Activated naive CD8-positive, alpha-beta T cell treated with anti-CD3 and anti-CD28 coated beads, Interleukin-2, amount 10 ng/mL, durations not matched to agents 7 days and 5 days (primary cell): ENCODE measurements at regions not wholly inside any gene's neighbourhood (a gene's known extent, or its start where the extent isn't known, plus 50 kb on each side); places are given as distances from the start of the nearest gene placed in this dataset.
A peak's percentile ranks its signal among the peaks of the same experiment; 100 is the strongest.
"Not testable (repeated sequence)": the region's sequence is repeated elsewhere in the genome, so short reads cannot be mapped to it uniquely, and the experiment has no call there.

Experiments
- ATAC-seq: fragments of 150-1000 bp; cut with Tn5 transposase; one replicate; pipeline ENCODE4 v1.10.0; 2021; ENCODE audit warnings: low read depth, moderate library complexity
- POLR2A ChIA-PET: fragments of 350-600 bp; sonication (Branson Sonifier 250); formaldehyde crosslinking; loops from one replicate; lab custom pipeline; 2021; ENCODE audit warnings: antibody characterized with exemption; lab: Charles Lee
- DNase-seq: peaks from one replicate; pipeline ENCODE4 v3.0.0; 2021
- H3K27ac Mint-ChIP-seq: one replicate; pipeline ENCODE4 v1.8.0; 2022; ENCODE audit warnings: mild to moderate bottlenecking, mixed read lengths
- H3K27me3 Mint-ChIP-seq: one replicate; pipeline ENCODE4 v1.8.0; 2022; ENCODE audit warnings: mild to moderate bottlenecking, moderate library complexity, mixed read lengths
- H3K36me3 Mint-ChIP-seq: one replicate; pipeline ENCODE4 v1.8.0; 2021; ENCODE audit warnings: mild to moderate bottlenecking, mixed read lengths
- H3K4me1 Mint-ChIP-seq: one replicate; pipeline ENCODE4 v1.8.0; 2021; ENCODE audit warnings: mixed read lengths
- H3K4me3 Mint-ChIP-seq: one replicate; pipeline ENCODE4 v1.8.0; 2022; ENCODE audit warnings: mild to moderate bottlenecking, moderate library complexity, mixed read lengths
- H3K9me3 Mint-ChIP-seq: one replicate; pipeline ENCODE4 v1.8.0; 2021; ENCODE audit warnings: mixed read lengths

- ATAC-seq (no peak), DNase-seq (no peak)
- no peaks in the 10 kb centered on the region for H3K4me1 Mint-ChIP-seq
- H3K27me3 Mint-ChIP-seq = peaks cover 11% of the 10 kb centered on the region
- H3K4me3 Mint-ChIP-seq = no peak overlapping the region
- H3K27ac Mint-ChIP-seq = no peak overlapping the region
- H3K36me3 Mint-ChIP-seq = no peaks in the 10 kb centered on the region
- no peaks in the 10 kb centered on the region for H3K9me3 Mint-ChIP-seq
- POLR2A ChIA-PET = interaction anchor here (0.5 kb wide), 1 partner anchor 367 kb away, joined by 3 read pairs; no protein-coding TSS in a partner anchor
These were observed 72.2 kb upstream of the PRMT8 start for GRCh38 chr12:3418609-3419390.

DNA sequence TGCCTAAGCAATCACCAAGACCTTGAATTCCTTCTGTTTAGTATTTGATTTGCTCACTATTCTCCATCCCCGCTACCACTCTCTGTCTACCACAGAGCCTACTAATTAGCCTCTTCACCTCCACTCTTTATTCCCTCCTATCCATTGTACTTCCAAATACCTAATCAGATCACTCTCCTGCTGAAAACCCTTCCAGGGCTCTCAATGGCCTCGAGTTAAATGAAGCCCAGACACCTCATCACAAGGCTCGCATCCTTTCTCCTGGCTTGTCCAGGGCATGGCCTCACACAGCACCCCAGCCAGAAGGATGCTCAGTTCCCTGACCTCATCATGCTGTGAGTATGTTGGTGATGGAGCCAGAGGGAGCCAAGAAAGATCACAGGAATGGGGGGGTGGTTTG, 71.4 kb upstream of the PRMT8 start:
- POLR2A ChIA-PET = interaction anchor here (0.5 kb wide), 1 partner anchor 368 kb away, joined by 3 read pairs; no protein-coding TSS in a partner anchor
- no peak for ATAC-seq
- no peaks in the 10 kb centered on the region for H3K36me3 Mint-ChIP-seq
- DNase-seq = no peak
- no peaks in the 10 kb centered on the region for H3K4me1 Mint-ChIP-seq
- no peak overlapping the region for H3K27ac Mint-ChIP-seq
- H3K27me3 Mint-ChIP-seq = peaks cover 11% of the 10 kb centered on the region
- H3K4me3 Mint-ChIP-seq = no peak overlapping the region
- no peaks in the 10 kb centered on the region for H3K9me3 Mint-ChIP-seq

DNA sequence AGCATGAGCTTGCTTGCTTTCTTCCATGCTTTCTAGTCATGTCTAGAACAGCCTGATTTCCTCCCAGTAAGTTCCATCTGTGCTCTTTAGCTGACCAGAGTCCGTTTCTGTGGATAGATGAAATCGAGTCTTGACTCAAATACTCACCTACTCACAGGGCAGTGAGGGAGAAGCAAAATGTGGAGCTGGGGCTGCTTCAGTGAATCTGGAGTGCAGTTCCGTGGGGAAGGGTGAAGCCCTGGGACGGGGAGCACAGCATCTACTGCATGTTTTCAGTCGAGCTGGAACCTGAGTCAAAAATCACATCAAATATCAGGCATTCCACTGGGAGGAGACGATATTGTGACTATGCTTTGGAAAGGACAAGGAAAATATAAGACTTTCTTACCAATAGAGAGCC, 70.3 kb upstream of the PRMT8 start:
- Mint-ChIP-seq H3K9me3 (no peaks in the 10 kb centered on the region), H3K27me3 (peaks cover 11% of the 10 kb centered on the region), H3K4me1 (no peaks in the 10 kb centered on the region), H3K4me3 (no peak overlapping the region), H3K27ac (no peak overlapping the region), H3K36me3 (no peaks in the 10 kb centered on the region)
- DNase-seq = no peak
- ATAC-seq = no peak
- POLR2A ChIA-PET = no interaction called here

- Mint-ChIP-seq H3K4me3 (no peak overlapping the region), H3K27ac (no peak overlapping the region), H3K9me3 (no peaks in the 10 kb centered on the region), H3K4me1 (no peaks in the 10 kb centered on the region), H3K27me3 (peaks cover 12% of the 10 kb centered on the region), H3K36me3 (no peaks in the 10 kb centered on the region)
- ATAC-seq (no peak), DNase-seq (no peak)
- POLR2A ChIA-PET = no interaction called here
These were observed 69.6 kb upstream of the PRMT8 start for GRCh38 chr12:3421191-3421978.

GRCh38 chr12:3424796-3425195, 66.2 kb upstream of the PRMT8 start:
- DNase-seq, ATAC-seq, H3K36me3 Mint-ChIP-seq, H3K4me3 Mint-ChIP-seq, H3K4me1 Mint-ChIP-seq, H3K9me3 Mint-ChIP-seq, POLR2A ChIA-PET, H3K27ac Mint-ChIP-seq: not testable (repeated sequence)
- peaks cover 25% of the 10 kb centered on the region for H3K27me3 Mint-ChIP-seq

DNA sequence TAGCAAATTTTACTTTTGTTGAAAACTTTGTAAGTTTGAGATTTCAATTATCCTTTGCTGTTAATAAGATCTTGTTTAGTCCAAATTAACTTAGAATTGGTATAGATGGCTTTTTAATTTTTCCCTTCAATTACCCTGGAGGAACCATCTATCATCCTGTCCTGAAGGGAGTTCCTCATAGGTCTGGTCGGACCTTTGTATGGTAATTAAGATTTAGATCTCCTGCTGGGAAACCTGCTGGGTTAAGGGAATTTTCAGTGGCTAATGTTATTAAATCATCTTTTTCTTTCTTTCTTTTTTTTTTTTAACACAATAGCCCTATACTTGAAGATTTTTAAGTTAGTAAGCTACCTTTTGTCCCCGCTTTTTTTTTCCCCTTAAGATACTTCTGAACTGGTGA, 63.0 kb upstream of the PRMT8 start:
- Mint-ChIP-seq H3K4me1 (peaks cover 11% of the 10 kb centered on the region), H3K9me3 (peaks cover 11% of the 10 kb centered on the region), H3K36me3 (peaks cover 16% of the 10 kb centered on the region), H3K27me3 (peaks cover 19% of the 10 kb centered on the region), H3K4me3 (no peak overlapping the region), H3K27ac (no peak overlapping the region)
- DNase-seq (no peak), ATAC-seq (no peak)
- POLR2A ChIA-PET = no interaction called here

- no peak for ATAC-seq
These were observed 62.4 kb upstream of the PRMT8 start for GRCh38 chr12:3428631-3429030.

GRCh38 chr12:3429523-3429922, 61.5 kb upstream of the PRMT8 start:
- ATAC-seq, H3K27ac Mint-ChIP-seq, H3K4me3 Mint-ChIP-seq, POLR2A ChIA-PET, DNase-seq: not testable (repeated sequence)
- H3K9me3 Mint-ChIP-seq = peaks cover 13% of the 10 kb centered on the region
- H3K27me3 Mint-ChIP-seq = peaks cover 19% of the 10 kb centered on the region
- H3K4me1 Mint-ChIP-seq = peaks cover 12% of the 10 kb centered on the region
- H3K36me3 Mint-ChIP-seq = peaks cover 16% of the 10 kb centered on the region

More at GRCh38 chr12:3428631-3429030, 62.4 kb upstream of the PRMT8 start:
- POLR2A ChIA-PET = no interaction called here
- Mint-ChIP-seq H3K4me3 (no peak overlapping the region), H3K4me1 (peaks cover 12% of the 10 kb centered on the region), H3K36me3 (peaks cover 16% of the 10 kb centered on the region), H3K27ac (no peak overlapping the region), H3K9me3 (peaks cover 13% of the 10 kb centered on the region), H3K27me3 (peaks cover 19% of the 10 kb centered on the region)
- DNase-seq = no peak

DNA sequence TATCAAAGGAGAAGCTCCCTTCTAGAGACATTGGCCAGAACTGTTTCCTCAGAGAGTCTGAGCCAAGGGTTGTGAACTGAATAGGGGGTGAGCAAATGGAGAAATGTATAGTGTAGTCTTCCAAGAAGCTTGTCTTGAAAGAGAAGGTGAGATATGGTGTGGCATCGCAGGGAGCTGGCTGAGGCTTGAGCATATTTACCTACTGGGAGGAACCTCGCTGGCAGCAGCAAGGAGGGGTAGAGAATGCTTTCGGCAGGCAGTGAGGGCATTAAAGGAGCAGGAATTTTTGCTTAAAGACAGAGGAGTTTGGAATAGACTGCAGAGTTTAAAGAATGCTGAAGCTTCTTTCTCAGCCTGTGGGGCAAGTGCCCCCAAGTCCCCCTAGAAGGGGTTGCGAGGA, 59.3 kb upstream of the PRMT8 start:
- H3K27ac Mint-ChIP-seq = peak overlapping the region; percentile 76
- H3K36me3 Mint-ChIP-seq = peaks cover 16% of the 10 kb centered on the region
- peak overlapping the region; percentile 18 for H3K4me3 Mint-ChIP-seq
- H3K9me3 Mint-ChIP-seq = peaks cover 13% of the 10 kb centered on the region
- DNase-seq (no peak), ATAC-seq (no peak)
- H3K4me1 Mint-ChIP-seq = peaks cover 12% of the 10 kb centered on the region
- H3K27me3 Mint-ChIP-seq = peaks cover 16% of the 10 kb centered on the region
- POLR2A ChIA-PET = no interaction called here

GRCh38 chr12:3432176-3432742, 58.7 kb upstream of the PRMT8 start:
- Mint-ChIP-seq H3K4me1 (peaks cover 12% of the 10 kb centered on the region), H3K36me3 (peaks cover 16% of the 10 kb centered on the region), H3K9me3 (peaks cover 13% of the 10 kb centered on the region), H3K27ac (peak overlapping the region; percentile 76), H3K27me3 (peaks cover 15% of the 10 kb centered on the region), H3K4me3 (peak overlapping the region; percentile 29)
- POLR2A ChIA-PET = no interaction called here
- no peak for DNase-seq
- ATAC-seq = peak; percentile 47

DNA sequence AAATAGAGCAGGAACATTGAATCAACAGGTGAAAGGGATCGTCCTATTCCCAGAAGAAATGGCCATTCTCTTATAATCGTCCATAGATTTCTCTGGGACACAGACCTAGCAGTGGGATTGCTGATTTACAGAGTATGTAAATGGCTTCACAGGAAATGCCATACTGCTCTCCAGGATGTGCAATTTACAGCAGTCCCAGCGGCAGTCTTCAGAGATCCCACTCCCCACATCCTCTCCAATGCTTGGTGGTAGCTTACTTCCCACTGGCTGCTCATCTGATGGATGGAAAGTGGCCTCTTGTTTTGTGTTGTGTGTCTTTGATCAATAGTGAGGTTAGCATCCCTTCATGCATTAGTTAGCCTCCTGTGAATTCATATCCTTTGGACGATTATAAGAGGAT, 58.1 kb upstream of the PRMT8 start:
- POLR2A ChIA-PET = no interaction called here
- DNase-seq (no peak), ATAC-seq (no peak)
- Mint-ChIP-seq H3K27ac (no peak overlapping the region), H3K27me3 (peaks cover 13% of the 10 kb centered on the region), H3K9me3 (peaks cover 13% of the 10 kb centered on the region), H3K4me3 (no peak overlapping the region), H3K4me1 (peaks cover 12% of the 10 kb centered on the region), H3K36me3 (peaks cover 16% of the 10 kb centered on the region)

- DNase-seq = no peak
- POLR2A ChIA-PET = no interaction called here
- H3K36me3 Mint-ChIP-seq = peaks cover 11% of the 10 kb centered on the region
- H3K4me1 Mint-ChIP-seq = peaks cover 11% of the 10 kb centered on the region
- H3K4me3 Mint-ChIP-seq = no peak overlapping the region
- peaks cover 7% of the 10 kb centered on the region for H3K9me3 Mint-ChIP-seq
- H3K27me3 Mint-ChIP-seq = peaks cover 2% of the 10 kb centered on the region
- ATAC-seq = no peak
- H3K27ac Mint-ChIP-seq = no peak overlapping the region
These were observed 54.4 kb upstream of the PRMT8 start for GRCh38 chr12:3436461-3437065.

DNA sequence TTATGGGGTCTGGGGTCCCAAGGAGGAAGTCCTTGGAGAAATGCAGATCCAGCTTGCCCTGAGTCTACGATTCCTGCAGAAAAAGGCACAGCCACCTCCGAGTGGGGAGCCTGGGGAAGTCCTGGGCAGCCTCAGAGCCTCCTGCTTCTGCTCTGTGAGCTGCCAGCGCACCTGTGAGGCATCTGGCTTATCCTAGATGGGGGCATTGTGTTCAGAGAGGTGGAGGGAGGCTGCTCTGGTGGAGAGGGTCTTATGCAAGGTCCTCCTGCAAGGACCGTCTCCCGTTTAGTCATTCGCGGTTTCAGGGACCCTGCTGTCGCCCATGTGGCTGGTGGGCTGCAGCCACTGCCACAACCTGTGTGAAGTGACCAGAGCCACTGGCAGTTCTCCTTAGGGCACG, 53.0 kb upstream of the PRMT8 start:
- H3K4me3 Mint-ChIP-seq = no peak overlapping the region
- peaks cover under 1% of the 10 kb centered on the region for H3K4me1 Mint-ChIP-seq
- POLR2A ChIA-PET = no interaction called here
- no peak for DNase-seq
- no peak for ATAC-seq
- peaks cover 1% of the 10 kb centered on the region for H3K9me3 Mint-ChIP-seq
- peaks cover under 1% of the 10 kb centered on the region for H3K36me3 Mint-ChIP-seq
- no peak overlapping the region for H3K27ac Mint-ChIP-seq
- peaks cover 7% of the 10 kb centered on the region for H3K27me3 Mint-ChIP-seq
